HG03108 (cell line): ENCODE measurements at regions not wholly inside any gene's neighbourhood (a gene's known extent, or its start where the extent isn't known, plus 50 kb on each side); places are given as distances from the start of the nearest gene placed in this dataset.

ENCODE experiments used
- ATAC-seq: cut with Tn5 transposase; IDR thresholded peaks from one replicate; pipeline ENCODE4 v1.9.1; 2021; ENCODE audit warnings: moderate library complexity; ENCODE audit not compliant: unreplicated experiment

DNA sequence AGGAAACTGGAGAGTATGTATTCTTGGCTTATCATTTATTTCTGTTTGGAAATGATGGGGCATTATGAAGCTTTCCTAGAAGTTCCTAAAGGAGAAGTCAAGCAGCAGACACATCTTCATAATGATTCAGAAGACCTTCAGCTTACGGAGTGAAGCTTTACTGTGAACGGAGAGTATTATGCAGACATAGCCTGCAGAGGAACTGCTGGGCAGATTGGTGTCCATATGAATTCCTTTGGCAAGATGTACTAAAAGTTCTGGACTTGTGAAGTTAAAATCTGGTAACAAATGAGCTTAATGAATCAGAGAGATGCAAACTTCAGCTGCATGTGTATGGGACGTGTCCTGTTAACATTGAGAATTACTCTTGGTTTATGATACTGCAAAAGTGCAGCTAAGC is 60.1 kb downstream of the NABP1 start:
- ATAC-seq = no peak

DNA sequence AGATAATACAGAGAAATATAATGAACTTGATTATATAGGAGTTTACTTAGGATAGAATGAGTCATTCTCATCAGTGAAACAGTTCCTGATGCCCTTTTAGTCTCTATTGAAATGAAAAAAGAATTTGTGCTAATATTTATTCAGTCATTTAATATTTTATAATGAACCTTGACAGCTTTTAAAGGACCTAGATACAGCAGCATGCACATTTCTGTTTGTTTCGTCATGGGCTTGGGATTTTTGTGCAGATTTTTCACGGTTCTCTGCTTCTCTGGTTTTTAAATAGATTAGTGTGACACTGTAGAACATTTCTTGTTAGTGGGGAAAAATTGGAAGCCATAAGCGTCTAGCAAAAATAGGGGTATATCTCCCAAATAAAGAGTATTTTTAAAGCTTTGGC is 60.7 kb downstream of the NABP1 start:
- ATAC-seq = no peak

GRCh38 chr2:191739194-191739593 is 61.3 kb downstream of the NABP1 start:
- ATAC-seq = no peak

DNA sequence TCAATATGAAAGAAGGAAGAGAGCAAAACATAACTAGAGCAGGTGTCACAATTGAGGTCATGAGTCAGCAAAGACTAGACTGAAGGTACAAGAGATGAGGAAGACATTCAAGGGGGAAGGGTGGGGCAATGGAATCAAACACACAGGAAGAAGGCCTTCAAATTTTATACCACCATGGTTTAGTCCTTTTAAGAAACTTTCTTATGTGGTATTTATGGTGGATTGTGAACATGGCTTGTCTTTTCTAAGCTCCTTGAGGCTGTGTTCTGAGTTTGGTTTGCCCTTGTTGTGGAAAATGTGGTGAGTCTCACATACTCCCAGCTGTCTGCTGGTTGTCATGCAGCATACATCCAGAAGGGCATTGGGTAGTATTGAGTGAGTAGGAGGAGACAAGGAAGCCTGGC is 62.1 kb downstream of the NABP1 start:
- ATAC-seq = peak; percentile 85

GRCh38 chr2:191740759-191741158 is 62.8 kb downstream of the NABP1 start:
- ATAC-seq = no peak

GRCh38 chr2:191746346-191747169 is 68.6 kb downstream of the NABP1 start:
- no peak for ATAC-seq

DNA sequence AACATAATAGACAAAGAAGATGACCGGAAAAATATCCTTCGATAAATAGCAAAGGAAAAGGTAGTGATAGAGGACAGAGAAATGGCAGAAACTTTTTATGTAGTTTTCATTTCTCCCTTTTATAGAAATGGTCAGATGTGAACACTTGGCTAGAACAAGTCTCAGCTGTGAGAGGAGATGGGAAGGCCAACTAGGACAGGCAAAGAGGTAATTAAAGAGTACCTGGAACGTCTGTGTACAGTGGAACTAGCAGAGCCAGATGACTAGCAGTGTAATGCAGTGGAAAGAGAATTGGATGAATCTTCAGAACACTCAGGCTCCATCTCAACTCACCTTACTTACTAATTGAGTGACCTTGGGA is 69.2 kb downstream of the NABP1 start:
- no peak for ATAC-seq

DNA sequence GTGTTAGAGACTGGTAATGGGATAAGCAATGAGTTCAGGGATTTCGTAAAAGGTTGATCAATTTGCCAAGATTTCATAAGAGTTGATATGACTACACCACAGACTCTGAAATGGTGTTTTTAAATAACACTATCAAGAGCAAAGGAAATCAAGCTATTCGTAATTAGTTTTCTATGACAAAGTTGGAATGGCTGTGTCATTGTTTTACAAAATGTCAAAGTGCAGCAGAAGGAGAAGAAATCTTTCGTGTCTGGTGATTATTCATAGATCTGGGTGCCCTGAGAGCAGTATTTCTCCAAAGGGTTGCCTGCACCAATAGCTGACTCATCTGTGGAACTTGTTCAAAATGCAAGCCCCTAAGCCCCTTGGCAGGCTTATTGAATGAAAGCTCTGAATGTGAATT is 70.1 kb downstream of the NABP1 start:
- ATAC-seq = peak; percentile 12

DNA sequence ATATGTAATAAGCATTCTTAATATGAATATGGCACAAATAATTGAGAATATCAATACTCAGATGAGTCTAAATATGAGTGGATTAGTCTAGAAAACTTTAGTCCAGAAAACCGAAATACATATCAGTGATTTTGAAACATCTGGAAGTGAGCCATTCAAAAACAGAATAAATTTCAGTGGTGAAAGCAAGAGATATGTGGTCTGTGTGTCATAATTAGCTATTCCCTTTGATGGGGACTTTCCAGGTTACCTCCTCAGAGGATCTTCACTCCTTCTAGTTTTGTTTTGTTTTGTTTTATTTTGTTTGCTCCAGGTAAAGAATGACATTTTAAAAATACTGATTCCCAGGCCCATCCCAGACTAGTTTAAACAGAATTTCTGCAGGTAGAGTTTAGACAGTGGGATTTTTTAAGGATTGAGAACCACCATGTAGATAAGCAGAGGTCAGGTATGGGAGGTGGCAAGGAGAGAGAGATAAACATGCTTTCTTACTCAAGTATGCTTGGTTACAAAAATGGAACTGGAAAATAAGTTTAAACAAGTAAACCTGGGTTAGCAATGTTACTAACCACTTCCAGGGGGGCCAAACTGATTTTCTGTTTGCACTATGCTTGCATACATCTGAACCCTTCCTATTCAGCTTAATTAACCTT is 70.7 kb downstream of the NABP1 start:
- peak; percentile 61 for ATAC-seq

DNA sequence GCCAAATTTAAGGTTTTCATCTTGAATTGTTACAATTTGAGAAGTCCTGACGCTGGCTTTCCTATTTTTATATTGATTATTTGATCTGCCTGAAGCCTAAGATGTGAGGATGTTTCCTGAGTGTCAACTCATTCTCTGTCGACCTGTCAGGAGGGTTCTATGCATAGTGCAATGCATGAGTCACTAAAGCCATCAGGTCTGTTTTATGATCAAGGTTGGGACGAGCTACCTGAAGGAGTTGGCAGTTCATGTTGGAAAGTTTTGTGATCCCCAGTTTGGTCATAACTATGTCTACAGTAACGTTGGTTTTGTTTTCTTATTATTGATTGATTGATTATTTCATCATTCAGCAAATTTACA is 71.2 kb downstream of the NABP1 start:
- no peak for ATAC-seq

- ATAC-seq = no peak
Measured at GRCh38 chr2:191754103-191754502, 76.2 kb downstream of the NABP1 start.

GRCh38 chr2:191756761-191757160 is 78.8 kb downstream of the NABP1 start:
- ATAC-seq = no peak

- no peak for ATAC-seq
Measured at GRCh38 chr2:191757208-191757607, 79.3 kb downstream of the NABP1 start.

- peak; percentile 100 for ATAC-seq
Measured at GRCh38 chr2:191758518-191759507, 80.9 kb downstream of the NABP1 start.

DNA sequence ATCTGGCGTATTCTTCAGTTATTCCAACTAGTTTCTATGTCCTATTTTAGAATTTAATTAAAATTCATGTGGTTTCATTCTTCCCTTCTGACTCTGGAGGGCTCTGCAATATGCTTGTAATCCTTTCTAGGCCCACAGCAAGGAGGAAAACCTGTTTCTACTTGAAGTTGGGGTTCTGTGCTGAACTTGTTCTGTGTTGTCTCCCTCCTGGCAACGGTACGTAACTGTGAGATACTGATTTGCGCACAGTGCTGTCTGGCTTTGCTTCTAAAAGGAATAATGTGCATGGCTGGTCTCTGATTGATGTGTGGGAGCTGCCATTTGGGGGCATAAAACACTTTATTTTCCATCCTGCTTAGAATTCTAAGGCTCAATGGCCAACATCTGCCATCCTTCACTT is 81.7 kb downstream of the NABP1 start:
- no peak for ATAC-seq

GRCh38 chr2:191760655-191761262 is 82.8 kb downstream of the NABP1 start:
- ATAC-seq = no peak

- ATAC-seq = no peak
Measured at GRCh38 chr2:191773136-191773535, 73.8 kb downstream of the CAVIN2 start.

- no peak for ATAC-seq
Measured at GRCh38 chr2:191777351-191777750, 69.5 kb downstream of the CAVIN2 start.

DNA sequence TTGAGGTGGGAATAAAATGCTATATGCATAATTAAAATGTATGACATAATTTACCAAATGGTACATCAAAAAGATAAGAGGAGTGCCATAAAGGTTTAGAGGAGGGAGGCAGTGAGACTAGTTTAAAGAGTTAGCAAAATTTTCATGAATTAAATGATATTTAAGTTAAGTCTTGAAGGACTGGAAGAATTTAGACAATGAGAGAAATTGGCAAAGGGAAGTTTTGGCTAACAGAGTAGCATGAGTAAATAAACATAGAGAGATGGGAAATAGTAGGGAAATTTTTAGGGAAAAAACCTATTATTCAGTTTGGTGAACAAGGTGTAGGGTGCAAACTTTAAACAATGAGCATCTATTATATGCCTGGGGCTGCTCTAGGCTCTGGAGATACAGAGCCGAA is 68.8 kb downstream of the CAVIN2 start:
- no peak for ATAC-seq

- no peak for ATAC-seq
Measured at GRCh38 chr2:191782351-191782750, 64.5 kb downstream of the CAVIN2 start.

- ATAC-seq = peak; percentile 49
Measured at GRCh38 chr2:191783416-191783815, 63.5 kb downstream of the CAVIN2 start.
